ENCODE measurements at regions not wholly inside any gene's neighbourhood (a gene's known extent, or its start where the extent isn't known, plus 50 kb on each side); places are given as distances from the start of the nearest gene placed in this dataset.

- TF ChIP-seq CTCF (IDR thresholded peaks at IDR 0.05 in 8 of 11, conservative IDR thresholded peaks at IDR 0.05 in 3 of 11) = no peak
- TF ChIP-seq POLR2AphosphoS5 (IDR thresholded peaks at IDR 0.05) = no peak
- no peak for TF ChIP-seq POLR2A (IDR thresholded peaks at IDR 0.05)
Measured at GRCh38 chrY:20986037-20986436, 230.1 kb downstream of the RPS4Y2 start.
